HG02571 (cell line): ENCODE measurements at regions not wholly inside any gene's neighbourhood (a gene's known extent, or its start where the extent isn't known, plus 50 kb on each side); places are given as distances from the start of the nearest gene placed in this dataset.

Source experiments
- ATAC-seq: cut with Tn5 transposase; IDR thresholded peaks from one replicate; pipeline ENCODE4 v1.9.1; 2021; ENCODE audit warnings: mild to moderate bottlenecking, moderate library complexity; ENCODE audit not compliant: unreplicated experiment

DNA sequence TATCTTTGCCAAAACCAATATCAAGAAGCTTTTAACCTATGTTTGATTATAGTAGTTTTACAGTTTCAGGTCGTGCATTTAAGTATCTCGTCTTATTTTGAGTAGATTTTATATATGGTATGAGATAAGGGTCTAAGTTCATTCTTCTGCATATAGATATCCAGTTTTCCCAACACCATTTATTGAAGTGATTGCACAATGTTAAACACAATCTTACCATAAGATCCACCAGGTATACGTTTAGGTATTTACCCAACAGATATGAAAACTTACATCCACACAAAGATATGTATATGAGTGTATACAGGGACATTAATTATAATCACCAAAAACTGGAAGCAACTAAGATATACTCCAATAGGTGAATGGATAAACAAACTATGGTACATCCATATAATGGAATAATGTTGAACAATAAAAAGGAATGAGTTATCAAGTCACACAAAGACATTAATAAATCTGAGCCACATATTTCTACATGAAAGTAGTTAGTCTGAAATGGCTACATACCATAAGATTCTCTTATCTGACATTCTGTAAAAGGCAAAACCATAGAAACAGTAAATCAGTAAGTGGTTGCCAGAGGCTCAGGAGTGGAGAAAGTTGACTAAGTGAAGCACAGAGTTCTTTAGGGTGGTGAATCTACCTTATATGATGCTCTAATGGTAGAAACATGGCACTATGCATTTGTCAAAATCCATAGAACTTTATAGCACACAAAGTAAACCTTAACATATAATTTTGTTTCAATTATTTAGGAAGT, 222.6 kb downstream of the NUAK1 start:
- no peak for ATAC-seq

DNA sequence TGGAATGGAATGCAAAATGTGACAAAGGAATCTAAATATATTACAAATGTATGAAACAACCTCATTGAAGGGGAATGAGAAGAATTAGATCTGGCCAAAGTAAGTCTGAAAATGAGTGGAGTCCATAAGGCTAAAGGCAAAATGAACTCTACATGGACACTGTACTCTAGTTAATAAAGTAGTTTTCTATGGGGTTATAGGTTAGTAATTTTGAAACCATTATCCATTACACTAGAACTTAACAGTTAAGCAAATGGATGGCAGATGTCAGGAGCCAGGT, 222.1 kb downstream of the NUAK1 start:
- ATAC-seq: no peak

DNA sequence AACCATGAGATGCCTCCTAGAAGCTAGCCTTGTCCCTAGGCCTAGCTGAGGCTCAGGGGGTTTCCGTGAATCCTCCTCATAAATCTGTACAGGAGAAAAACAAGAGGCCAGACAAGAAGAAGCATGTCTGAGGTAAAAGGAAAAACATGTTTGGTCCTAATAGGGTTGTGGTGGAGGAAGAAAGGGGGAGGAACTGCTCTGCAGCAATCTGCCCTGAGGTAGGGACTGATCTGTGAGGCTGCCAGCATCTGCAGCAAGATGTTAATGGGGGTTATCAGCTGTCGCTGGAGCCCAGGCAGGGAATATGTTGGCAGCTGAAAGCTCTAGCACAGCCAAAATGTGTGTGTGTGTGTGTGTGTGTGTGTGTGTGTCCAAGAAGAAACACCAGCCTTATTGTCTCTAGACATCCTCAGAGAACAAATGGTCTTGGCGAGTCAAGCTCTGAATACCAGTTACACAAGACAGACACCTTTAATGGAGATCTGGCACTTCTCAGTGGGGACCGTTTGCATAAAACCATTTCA, 218.5 kb downstream of the NUAK1 start:
- ATAC-seq: no peak

DNA sequence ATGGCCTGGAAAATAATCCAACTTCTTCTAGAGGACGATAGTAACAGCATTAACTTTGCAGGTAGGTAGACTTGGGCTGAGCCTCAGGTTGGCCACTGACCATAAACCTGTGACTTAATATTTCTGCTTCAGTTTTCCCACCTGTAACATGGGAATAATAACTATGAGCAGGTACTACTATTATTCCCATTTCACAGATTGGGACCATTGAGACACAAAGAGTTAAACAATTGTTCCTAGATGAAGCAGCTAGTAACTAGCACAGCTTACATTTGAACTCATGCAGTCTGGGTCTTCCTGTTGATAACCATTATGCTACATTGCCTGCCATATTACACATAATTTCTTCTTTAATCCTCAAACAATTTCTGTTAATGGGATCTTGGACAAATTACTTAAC, 217.7 kb downstream of the NUAK1 start:
- ATAC-seq: no peak

GRCh38 chr12:105921872-105922669, 216.7 kb downstream of the NUAK1 start:
- no peak for ATAC-seq

GRCh38 chr12:105922670-105923102, 216.1 kb downstream of the NUAK1 start:
- no peak for ATAC-seq

DNA sequence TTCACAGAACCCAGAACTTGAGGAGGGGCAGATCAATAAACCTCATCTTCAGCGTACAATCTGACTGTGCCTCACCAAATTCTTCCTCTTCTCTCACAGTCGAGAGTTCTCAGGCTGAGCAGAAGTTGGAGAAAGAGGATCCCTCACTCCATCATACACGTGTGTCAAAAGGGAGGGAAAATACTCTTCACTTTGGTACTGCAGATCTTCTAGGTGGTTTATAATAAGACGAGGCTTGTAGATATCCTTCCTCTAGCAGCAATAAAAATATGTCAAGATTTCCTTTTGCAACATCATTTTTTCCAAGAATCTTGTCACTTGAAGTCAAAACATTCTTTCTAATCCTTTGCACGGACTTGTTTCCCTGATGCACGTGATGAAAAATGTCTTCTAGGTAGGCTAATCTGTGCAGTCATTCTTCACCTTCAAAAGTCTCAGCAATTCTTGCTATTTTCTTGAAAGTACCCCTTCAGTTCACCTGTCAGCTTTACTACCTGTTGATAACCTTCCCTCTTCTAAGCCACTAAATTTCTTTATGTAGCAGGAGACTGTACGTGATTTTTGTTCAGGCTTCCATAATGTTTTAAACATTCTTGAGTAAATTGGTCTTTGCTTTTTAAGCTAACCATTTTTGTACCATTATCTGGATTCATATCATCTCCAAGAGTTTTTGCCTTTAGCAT, 214.1 kb downstream of the NUAK1 start:
- ATAC-seq: no peak

DNA sequence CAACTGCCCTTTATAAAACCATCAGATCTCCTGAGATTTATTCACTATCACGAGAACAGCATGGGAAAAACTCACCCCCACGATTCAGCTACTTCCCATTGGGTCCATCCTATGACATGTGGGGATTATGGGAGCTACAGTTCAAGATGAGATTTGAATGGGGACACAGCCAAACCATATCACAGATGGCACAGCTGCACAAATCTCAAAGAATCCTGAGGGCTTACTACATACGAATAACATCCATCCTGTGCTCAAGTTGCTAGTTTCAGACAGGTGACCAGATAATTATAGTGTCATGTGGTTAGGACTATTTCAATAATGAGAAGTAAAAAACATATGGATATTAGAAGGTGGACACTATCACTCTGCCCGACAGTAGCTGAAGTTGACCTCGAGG, 211.2 kb downstream of the NUAK1 start:
- no peak for ATAC-seq

GRCh38 chr12:105928436-105928835, 210.3 kb downstream of the NUAK1 start:
- ATAC-seq: no peak

GRCh38 chr12:105929192-105929591, 209.6 kb downstream of the NUAK1 start:
- ATAC-seq: no peak

DNA sequence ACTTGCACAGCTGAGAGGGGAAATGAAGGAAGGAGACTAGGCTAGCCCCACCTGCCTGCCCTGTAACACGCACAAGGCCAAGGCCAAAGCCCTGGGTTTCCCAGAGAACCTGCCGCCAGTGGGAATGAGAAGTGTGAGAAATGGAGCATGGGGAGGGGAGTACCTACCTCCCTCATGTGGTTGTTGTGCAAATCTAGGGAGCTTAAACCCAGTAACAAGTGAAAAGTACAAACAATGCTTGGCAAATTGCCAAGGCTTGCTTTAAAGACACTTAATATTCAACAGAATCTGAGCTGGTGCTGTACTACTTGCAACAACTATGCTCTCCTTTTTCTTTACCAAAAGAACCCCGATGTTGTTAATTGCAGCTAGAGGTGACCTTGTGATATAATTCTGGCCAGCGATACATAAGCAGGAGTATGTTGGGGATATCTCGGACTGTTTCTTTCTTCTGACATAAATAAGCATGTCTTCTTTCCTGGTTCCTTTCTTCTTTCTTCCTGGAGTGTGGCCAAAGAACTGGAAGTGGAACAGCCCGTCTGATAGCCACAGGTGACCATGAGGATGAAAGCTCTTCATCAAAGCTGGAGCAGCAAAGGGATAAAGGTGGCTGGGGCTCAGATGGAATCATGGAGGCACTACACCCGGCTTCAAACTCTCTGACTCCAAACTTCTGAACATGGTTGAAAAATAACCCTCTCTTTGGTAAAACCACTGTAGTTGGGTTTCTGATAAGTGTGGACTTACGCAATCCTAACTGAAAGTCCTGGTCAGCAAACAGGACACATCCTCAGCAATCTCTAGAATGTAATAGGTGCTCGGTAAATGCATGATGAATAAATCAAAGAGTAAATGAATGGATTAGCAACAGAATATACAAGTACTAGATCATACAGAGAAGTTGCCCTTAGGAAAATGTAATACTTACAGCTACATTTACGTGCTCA, 207.9 kb downstream of the NUAK1 start:
- no peak for ATAC-seq

- no peak for ATAC-seq
Measured at GRCh38 chr12:105931762-105932570, 206.8 kb downstream of the NUAK1 start.

DNA sequence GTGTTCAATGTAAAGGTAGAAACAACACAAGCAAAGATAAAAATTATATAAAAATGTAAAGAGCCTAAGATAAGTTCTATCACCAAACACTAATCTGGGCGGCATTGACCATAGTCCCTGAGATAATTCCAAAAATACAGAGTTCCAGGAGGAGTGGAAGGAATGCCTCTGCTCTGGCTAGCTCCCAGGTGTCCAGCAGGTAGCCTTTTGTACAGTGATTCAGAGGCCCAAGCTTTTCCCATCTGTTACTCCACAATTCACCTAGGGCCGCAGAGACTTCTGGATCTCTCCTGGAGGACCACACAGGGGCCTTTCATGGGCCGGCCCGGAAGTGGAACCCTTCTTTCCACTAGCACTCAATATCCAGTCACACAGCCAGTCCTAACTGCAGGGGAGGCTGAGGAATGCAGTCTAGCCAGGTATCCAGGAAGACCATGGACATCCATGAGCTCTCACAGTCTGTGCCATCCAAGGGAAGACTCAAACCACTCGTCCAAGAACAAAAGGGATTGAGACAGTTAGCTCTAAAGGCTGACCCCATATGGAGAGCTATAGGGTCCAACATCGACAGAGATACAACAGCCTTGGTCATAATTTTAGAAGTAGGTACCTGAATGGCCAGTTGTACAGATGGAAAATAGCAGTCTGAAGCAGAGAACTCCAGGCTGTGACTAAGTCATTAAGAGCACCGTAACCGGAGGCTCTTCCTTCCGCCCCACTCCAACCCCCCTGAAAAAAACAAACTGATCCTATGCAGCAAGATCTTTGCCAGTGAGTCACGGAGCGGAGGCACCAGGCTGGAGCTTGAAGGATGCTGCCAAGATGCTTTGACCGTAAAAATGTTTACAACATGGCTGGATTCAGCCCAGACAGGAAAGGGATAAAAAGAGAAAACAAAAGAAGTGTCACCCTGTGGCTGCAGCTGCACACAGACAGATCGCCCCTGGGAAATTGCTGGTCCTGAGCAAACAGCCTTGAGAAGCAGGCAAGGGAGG, 204.8 kb downstream of the NUAK1 start:
- no peak for ATAC-seq

GRCh38 chr12:105935106-105935505, 203.6 kb downstream of the NUAK1 start:
- ATAC-seq: no peak

DNA sequence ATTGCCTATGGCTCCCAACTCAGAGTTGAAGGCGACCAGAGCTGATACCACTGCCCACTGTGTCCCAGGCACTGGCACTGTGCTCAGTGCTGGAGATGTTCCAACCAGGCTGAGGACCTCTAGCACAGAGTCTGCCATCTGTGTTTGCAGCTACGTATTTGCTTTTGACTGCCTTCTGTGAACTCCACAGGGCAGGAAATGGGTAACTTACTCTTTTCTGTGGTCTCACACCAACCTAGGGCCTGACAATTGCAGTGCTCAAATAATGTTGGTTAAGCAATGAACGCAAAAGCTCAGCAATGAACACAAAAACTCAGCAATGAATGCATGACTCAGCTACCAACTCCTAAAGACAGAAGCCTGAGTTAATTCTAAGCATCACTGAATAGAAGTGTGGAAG, 202.8 kb downstream of the NUAK1 start:
- ATAC-seq: no peak

GRCh38 chr12:105936496-105936895, 202.3 kb downstream of the NUAK1 start:
- no peak for ATAC-seq

- no peak for ATAC-seq
Measured at GRCh38 chr12:105937009-105937408, 201.7 kb downstream of the NUAK1 start.

- ATAC-seq: no peak
Measured at GRCh38 chr12:105939181-105939721, 199.5 kb downstream of the NUAK1 start.
